ENCODE measurements at regions not wholly inside any gene's neighbourhood (a gene's known extent, or its start where the extent isn't known, plus 50 kb on each side); places are given as distances from the start of the nearest gene placed in this dataset.

- no peak for ATAC-seq (ENCODE audit: insufficient read depth, low FRiP score)
- Histone ChIP-seq H3K4me3 (no peak overlapping the region), H3K36me3 (ENCODE audit: control insufficient read depth in 4 of 4, insufficient read depth in 4 of 4, low read length in 4 of 4) (no peaks in the 10 kb centered on the region), H3K9ac (ENCODE audit: insufficient read depth in 1 of 2, low read length in 2 of 2) (no peak overlapping the region), H3K27ac (ENCODE audit: low read depth in 1 of 2, low read length in 1 of 2) (no peak overlapping the region), H3K4me1 (ENCODE audit: control insufficient read depth in 5 of 5, insufficient read depth in 5 of 5, low read length in 5 of 5) (no peaks in the 10 kb centered on the region), H3K9me3 (ENCODE audit: control insufficient read depth in 4 of 4, insufficient read depth in 3 of 4, low read length in 3 of 4) (no peaks in the 10 kb centered on the region), H3K27me3 (ENCODE audit: control insufficient read depth in 3 of 3, insufficient read depth in 3 of 3, low read length in 2 of 3) (peaks cover 0 to 2% (median 0%) of the 10 kb centered on the region in 3 donors)
- 53 to 59% methylated on average over 26 of the region's 26 CpGs for WGBS, 2 donors
- no peak for DNase-seq
- TF ChIP-seq, protein P1, sequence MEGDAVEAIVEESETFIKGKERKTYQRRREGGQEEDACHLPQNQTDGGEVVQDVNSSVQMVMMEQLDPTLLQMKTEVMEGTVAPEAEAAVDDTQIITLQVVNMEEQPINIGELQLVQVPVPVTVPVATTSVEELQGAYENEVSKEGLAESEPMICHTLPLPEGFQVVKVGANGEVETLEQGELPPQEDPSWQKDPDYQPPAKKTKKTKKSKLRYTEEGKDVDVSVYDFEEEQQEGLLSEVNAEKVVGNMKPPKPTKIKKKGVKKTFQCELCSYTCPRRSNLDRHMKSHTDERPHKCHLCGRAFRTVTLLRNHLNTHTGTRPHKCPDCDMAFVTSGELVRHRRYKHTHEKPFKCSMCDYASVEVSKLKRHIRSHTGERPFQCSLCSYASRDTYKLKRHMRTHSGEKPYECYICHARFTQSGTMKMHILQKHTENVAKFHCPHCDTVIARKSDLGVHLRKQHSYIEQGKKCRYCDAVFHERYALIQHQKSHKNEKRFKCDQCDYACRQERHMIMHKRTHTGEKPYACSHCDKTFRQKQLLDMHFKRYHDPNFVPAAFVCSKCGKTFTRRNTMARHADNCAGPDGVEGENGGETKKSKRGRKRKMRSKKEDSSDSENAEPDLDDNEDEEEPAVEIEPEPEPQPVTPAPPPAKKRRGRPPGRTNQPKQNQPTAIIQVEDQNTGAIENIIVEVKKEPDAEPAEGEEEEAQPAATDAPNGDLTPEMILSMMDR (IDR thresholded peaks at IDR 0.05; ENCODE audit: control extremely low read depth, extremely low read depth): no peak
These were observed 150.9 kb downstream of the RTP5 start for GRCh38 chr2:242020196-242021004.

DNA sequence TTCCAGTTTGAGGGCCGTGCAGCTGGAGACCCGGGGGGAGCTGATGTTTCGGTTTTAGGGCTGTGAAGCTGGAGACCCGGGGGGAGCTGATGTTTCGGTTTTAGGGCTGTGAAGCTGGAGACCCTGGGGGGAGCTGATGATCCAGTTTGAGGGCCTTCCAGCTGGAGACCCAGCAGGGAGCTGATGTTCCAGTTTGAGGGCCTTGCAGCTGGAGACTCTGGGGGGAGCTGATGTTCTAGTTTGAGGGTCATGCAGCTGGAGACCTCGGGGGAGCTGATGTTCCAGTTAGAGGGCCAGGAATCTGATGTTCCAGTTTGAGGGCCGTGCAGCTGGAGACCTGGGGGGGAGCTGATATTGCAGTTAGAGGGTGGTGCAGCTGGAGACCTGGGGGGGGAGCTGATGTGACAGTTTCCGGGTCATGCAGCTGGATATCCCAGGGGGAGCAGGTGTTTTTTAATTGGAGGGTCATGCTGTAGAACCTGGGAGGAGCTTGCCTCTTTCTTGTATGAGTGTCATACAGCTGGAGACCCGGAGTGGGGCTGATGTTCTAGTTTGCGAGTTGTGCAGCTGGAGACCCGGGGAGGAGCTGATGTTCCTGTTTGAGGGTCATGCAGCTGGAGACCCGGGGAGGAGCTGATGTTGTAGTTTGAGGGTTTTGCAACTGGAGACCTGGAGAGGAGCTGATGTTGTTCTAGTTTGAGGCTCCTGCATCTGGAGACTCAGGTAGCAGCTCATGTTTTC lies 153.2 kb downstream of the RTP5 start:
- 77 to 85% methylated on average over 12 of the region's 12 CpGs for WGBS, 2 donors
- DNase-seq (no peak), ATAC-seq (ENCODE audit: insufficient read depth, low FRiP score) (no peak)
- H3K27me3 ChIP-seq (ENCODE audit: control insufficient read depth in 3 of 3, insufficient read depth in 3 of 3, low read length in 2 of 3): peaks cover 0 to 2% (median 0%) of the 10 kb centered on the region in 3 donors
- H3K4me1 ChIP-seq (ENCODE audit: control insufficient read depth in 5 of 5, insufficient read depth in 5 of 5, low read length in 5 of 5): no peaks in the 10 kb centered on the region
- H3K9ac ChIP-seq (ENCODE audit: insufficient read depth in 1 of 2, low read length in 2 of 2): no peak overlapping the region
- TF ChIP-seq, protein P1 (IDR thresholded peaks at IDR 0.05; ENCODE audit: control extremely low read depth, extremely low read depth): no peak
- no peaks in the 10 kb centered on the region for H3K36me3 ChIP-seq (ENCODE audit: control insufficient read depth in 4 of 4, insufficient read depth in 4 of 4, low read length in 4 of 4)
- no peak overlapping the region for H3K4me3 ChIP-seq
- H3K9me3 ChIP-seq (ENCODE audit: control insufficient read depth in 4 of 4, insufficient read depth in 3 of 4, low read length in 3 of 4): no peaks in the 10 kb centered on the region
- no peak overlapping the region for H3K27ac ChIP-seq (ENCODE audit: low read depth in 1 of 2, low read length in 1 of 2)

DNA sequence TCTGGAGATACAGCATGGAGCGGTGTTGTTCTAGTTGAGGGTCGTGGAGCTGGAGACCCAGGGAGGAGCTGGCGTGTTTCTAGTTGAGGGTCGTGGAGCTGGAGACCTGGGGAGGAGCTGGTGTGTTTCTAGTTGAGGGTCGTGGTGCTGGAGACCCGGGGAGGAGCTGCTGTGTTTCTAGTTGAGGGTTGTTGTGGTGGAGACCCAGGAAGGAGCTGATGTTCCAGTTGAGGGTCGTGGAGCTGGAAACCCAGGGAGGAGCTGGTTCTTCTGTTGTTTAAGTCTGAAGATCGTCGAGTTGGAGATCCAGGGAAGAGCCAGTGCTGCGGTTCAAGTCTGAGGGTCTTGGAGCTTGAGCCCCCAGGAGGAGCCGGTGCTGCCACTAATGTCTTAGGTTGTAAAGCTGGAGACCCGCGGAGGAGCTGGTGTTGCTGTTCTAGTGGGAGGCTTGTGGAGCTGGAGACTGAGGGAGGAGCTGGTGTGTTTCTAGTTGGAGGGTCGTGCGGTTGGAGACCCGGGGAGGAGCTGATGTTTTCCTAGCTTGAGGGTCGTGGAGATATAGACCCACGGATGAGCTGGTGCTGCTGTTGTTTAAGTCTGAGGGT lies 155.3 kb downstream of the RTP5 start:
- Histone ChIP-seq H3K4me3 (no peak overlapping the region), H3K27ac (ENCODE audit: low read depth in 1 of 2, low read length in 1 of 2) (no peak overlapping the region), H3K9ac (ENCODE audit: insufficient read depth in 1 of 2, low read length in 2 of 2) (no peak overlapping the region), H3K36me3 (ENCODE audit: control insufficient read depth in 4 of 4, insufficient read depth in 4 of 4, low read length in 4 of 4) (no peaks in the 10 kb centered on the region), H3K9me3 (ENCODE audit: control insufficient read depth in 4 of 4, insufficient read depth in 3 of 4, low read length in 3 of 4) (peaks cover 0 to 2% (median 0%) of the 10 kb centered on the region in 4 donors), H3K27me3 (ENCODE audit: control insufficient read depth in 3 of 3, insufficient read depth in 3 of 3, low read length in 2 of 3) (peaks cover 0 to 2% (median 0%) of the 10 kb centered on the region in 3 donors), H3K4me1 (ENCODE audit: control insufficient read depth in 5 of 5, insufficient read depth in 5 of 5, low read length in 5 of 5) (no peaks in the 10 kb centered on the region)
- 89 to 91% methylated on average over 18 of the region's 18 CpGs for WGBS, 2 donors
- DNase-seq: no peak
- TF ChIP-seq, protein P1 (IDR thresholded peaks at IDR 0.05; ENCODE audit: control extremely low read depth, extremely low read depth): no peak
- ATAC-seq (ENCODE audit: insufficient read depth, low FRiP score): no peak

Measured in lung (tissue), 11 donors.